ENCODE measurements at regions not wholly inside any gene's neighbourhood (a gene's known extent, or its start where the extent isn't known, plus 50 kb on each side); places are given as distances from the start of the nearest gene placed in this dataset.

- Histone ChIP-seq H3K4me1 (ENCODE audit: control insufficient read depth, insufficient read depth, low read length) (no peaks in the 10 kb centered on the region), H3K27ac (ENCODE audit: insufficient read depth, low read depth, low read length, poor library complexity, severe bottlenecking) (no peak overlapping the region), H3K9me3 (ENCODE audit: control insufficient read depth, low read length) (no peaks in the 10 kb centered on the region), H3K36me3 (ENCODE audit: control insufficient read depth, insufficient read depth, low read length) (no peaks in the 10 kb centered on the region), H3K27me3 (ENCODE audit: control insufficient read depth, insufficient read depth, low read length, poor library complexity, severe bottlenecking) (no peaks in the 10 kb centered on the region), H3K4me3 (ENCODE audit: insufficient read depth, low read depth, low read length) (no peak overlapping the region)
- WGBS, 2 experiments = 78 to 82% methylated on average over 2 to 3 of the region's 3 CpGs
Observed at GRCh38 chr4:111813555-111814140, 331.6 kb upstream of the FAM241A start.

GRCh38 chr4:111814961-111815360, 330.3 kb upstream of the FAM241A start:
- H3K9me3 ChIP-seq (ENCODE audit: control insufficient read depth, low read length) = no peaks in the 10 kb centered on the region
- H3K27me3 ChIP-seq (ENCODE audit: control insufficient read depth, insufficient read depth, low read length, poor library complexity, severe bottlenecking) = no peaks in the 10 kb centered on the region
- no peaks in the 10 kb centered on the region for H3K36me3 ChIP-seq (ENCODE audit: control insufficient read depth, insufficient read depth, low read length)
- H3K27ac ChIP-seq (ENCODE audit: insufficient read depth, low read depth, low read length, poor library complexity, severe bottlenecking) = no peak overlapping the region
- no peaks in the 10 kb centered on the region for H3K4me1 ChIP-seq (ENCODE audit: control insufficient read depth, insufficient read depth, low read length)
- no peak overlapping the region for H3K4me3 ChIP-seq (ENCODE audit: insufficient read depth, low read depth, low read length)
- 88 to 92% methylated on average over 6 of the region's 6 CpGs for WGBS, 2 experiments

GRCh38 chr4:111821342-111821741, 323.9 kb upstream of the FAM241A start:
- Histone ChIP-seq H3K27ac (ENCODE audit: insufficient read depth, low read depth, low read length, poor library complexity, severe bottlenecking) (no peak overlapping the region), H3K4me3 (ENCODE audit: insufficient read depth, low read depth, low read length) (no peak overlapping the region), H3K27me3 (ENCODE audit: control insufficient read depth, insufficient read depth, low read length, poor library complexity, severe bottlenecking) (no peaks in the 10 kb centered on the region), H3K36me3 (ENCODE audit: control insufficient read depth, insufficient read depth, low read length) (no peaks in the 10 kb centered on the region), H3K4me1 (ENCODE audit: control insufficient read depth, insufficient read depth, low read length) (no peaks in the 10 kb centered on the region), H3K9me3 (ENCODE audit: control insufficient read depth, low read length) (no peaks in the 10 kb centered on the region)

GRCh38 chr4:111836601-111837000, 308.7 kb upstream of the FAM241A start:
- no peak overlapping the region for H3K4me3 ChIP-seq (ENCODE audit: insufficient read depth, low read depth, low read length)

GRCh38 chr4:111837761-111838160, 307.5 kb upstream of the FAM241A start:
- Histone ChIP-seq H3K4me3 (ENCODE audit: insufficient read depth, low read depth, low read length) (no peak overlapping the region), H3K4me1 (ENCODE audit: control insufficient read depth, insufficient read depth, low read length) (no peaks in the 10 kb centered on the region), H3K27me3 (ENCODE audit: control insufficient read depth, insufficient read depth, low read length, poor library complexity, severe bottlenecking) (no peaks in the 10 kb centered on the region), H3K36me3 (ENCODE audit: control insufficient read depth, insufficient read depth, low read length) (no peaks in the 10 kb centered on the region), H3K9me3 (ENCODE audit: control insufficient read depth, low read length) (no peaks in the 10 kb centered on the region), H3K27ac (ENCODE audit: insufficient read depth, low read depth, low read length, poor library complexity, severe bottlenecking) (no peak overlapping the region)
- WGBS, 2 experiments = 83 to 93% methylated on average over 1 to 2 of the region's 2 CpGs

More at GRCh38 chr4:111836601-111837000, 308.7 kb upstream of the FAM241A start:
- H3K9me3 ChIP-seq (ENCODE audit: control insufficient read depth, low read length) = no peaks in the 10 kb centered on the region
- no peaks in the 10 kb centered on the region for H3K4me1 ChIP-seq (ENCODE audit: control insufficient read depth, insufficient read depth, low read length)
- H3K27me3 ChIP-seq (ENCODE audit: control insufficient read depth, insufficient read depth, low read length, poor library complexity, severe bottlenecking) = no peaks in the 10 kb centered on the region
- H3K36me3 ChIP-seq (ENCODE audit: control insufficient read depth, insufficient read depth, low read length) = no peaks in the 10 kb centered on the region
- 89 to 93% methylated on average over 3 of the region's 3 CpGs for WGBS, 2 experiments
- no peak overlapping the region for H3K27ac ChIP-seq (ENCODE audit: insufficient read depth, low read depth, low read length, poor library complexity, severe bottlenecking)

- WGBS, 2 experiments = 91 to 96% methylated on average over 3 of the region's 4 CpGs
- no peaks in the 10 kb centered on the region for H3K9me3 ChIP-seq (ENCODE audit: control insufficient read depth, low read length)
- no peak overlapping the region for H3K27ac ChIP-seq (ENCODE audit: insufficient read depth, low read depth, low read length, poor library complexity, severe bottlenecking)
- H3K4me3 ChIP-seq (ENCODE audit: insufficient read depth, low read depth, low read length) = no peak overlapping the region
- no peaks in the 10 kb centered on the region for H3K36me3 ChIP-seq (ENCODE audit: control insufficient read depth, insufficient read depth, low read length)
- no peaks in the 10 kb centered on the region for H3K4me1 ChIP-seq (ENCODE audit: control insufficient read depth, insufficient read depth, low read length)
- no peaks in the 10 kb centered on the region for H3K27me3 ChIP-seq (ENCODE audit: control insufficient read depth, insufficient read depth, low read length, poor library complexity, severe bottlenecking)
Observed at GRCh38 chr4:111838406-111838930, 306.8 kb upstream of the FAM241A start.

- no peaks in the 10 kb centered on the region for H3K27me3 ChIP-seq (ENCODE audit: control insufficient read depth, insufficient read depth, low read length, poor library complexity, severe bottlenecking)
- no peaks in the 10 kb centered on the region for H3K4me1 ChIP-seq (ENCODE audit: control insufficient read depth, insufficient read depth, low read length)
- 48 to 55% methylated on average over 2 of the region's 2 CpGs for WGBS, 2 experiments
- no peaks in the 10 kb centered on the region for H3K36me3 ChIP-seq (ENCODE audit: control insufficient read depth, insufficient read depth, low read length)
- peak overlapping the region; percentile 18 for H3K27ac ChIP-seq (ENCODE audit: insufficient read depth, low read depth, low read length, poor library complexity, severe bottlenecking)
- H3K9me3 ChIP-seq (ENCODE audit: control insufficient read depth, low read length) = no peaks in the 10 kb centered on the region
- no peak overlapping the region for H3K4me3 ChIP-seq (ENCODE audit: insufficient read depth, low read depth, low read length)
Observed at GRCh38 chr4:111839141-111839540, 306.1 kb upstream of the FAM241A start.

- Histone ChIP-seq H3K36me3 (ENCODE audit: control insufficient read depth, insufficient read depth, low read length) (no peaks in the 10 kb centered on the region), H3K4me1 (ENCODE audit: control insufficient read depth, insufficient read depth, low read length) (no peaks in the 10 kb centered on the region), H3K27ac (ENCODE audit: insufficient read depth, low read depth, low read length, poor library complexity, severe bottlenecking) (no peak overlapping the region), H3K9me3 (ENCODE audit: control insufficient read depth, low read length) (no peaks in the 10 kb centered on the region), H3K27me3 (ENCODE audit: control insufficient read depth, insufficient read depth, low read length, poor library complexity, severe bottlenecking) (no peaks in the 10 kb centered on the region), H3K4me3 (ENCODE audit: insufficient read depth, low read depth, low read length) (no peak overlapping the region)
- WGBS, 2 experiments = 89 to 91% methylated on average over 3 of the region's 3 CpGs
Observed at GRCh38 chr4:111842336-111842735, 302.9 kb upstream of the FAM241A start.

GRCh38 chr4:111847296-111848008, 297.8 kb upstream of the FAM241A start:
- 81 to 88% methylated on average over 5 of the region's 5 CpGs for WGBS, 2 experiments
- Histone ChIP-seq H3K27me3 (ENCODE audit: control insufficient read depth, insufficient read depth, low read length, poor library complexity, severe bottlenecking) (no peaks in the 10 kb centered on the region), H3K27ac (ENCODE audit: insufficient read depth, low read depth, low read length, poor library complexity, severe bottlenecking) (no peak overlapping the region), H3K4me1 (ENCODE audit: control insufficient read depth, insufficient read depth, low read length) (no peaks in the 10 kb centered on the region), H3K4me3 (ENCODE audit: insufficient read depth, low read depth, low read length) (no peak overlapping the region), H3K36me3 (ENCODE audit: control insufficient read depth, insufficient read depth, low read length) (no peaks in the 10 kb centered on the region), H3K9me3 (ENCODE audit: control insufficient read depth, low read length) (no peaks in the 10 kb centered on the region)

- Histone ChIP-seq H3K27ac (ENCODE audit: insufficient read depth, low read depth, low read length, poor library complexity, severe bottlenecking) (no peak overlapping the region), H3K36me3 (ENCODE audit: control insufficient read depth, insufficient read depth, low read length) (no peaks in the 10 kb centered on the region), H3K4me3 (ENCODE audit: insufficient read depth, low read depth, low read length) (no peak overlapping the region), H3K9me3 (ENCODE audit: control insufficient read depth, low read length) (no peaks in the 10 kb centered on the region), H3K27me3 (ENCODE audit: control insufficient read depth, insufficient read depth, low read length, poor library complexity, severe bottlenecking) (no peaks in the 10 kb centered on the region), H3K4me1 (ENCODE audit: control insufficient read depth, insufficient read depth, low read length) (no peaks in the 10 kb centered on the region)
- 93 to 100% methylated on average over 1 of the region's 1 CpG for WGBS, 2 experiments
Observed at GRCh38 chr4:111849746-111850284, 295.4 kb upstream of the FAM241A start.
